ENCODE measurements at regions not wholly inside any gene's neighbourhood (a gene's known extent, or its start where the extent isn't known, plus 50 kb on each side); places are given as distances from the start of the nearest gene placed in this dataset.
"Not testable (repeated sequence)": the region's sequence is repeated elsewhere in the genome, so short reads cannot be mapped to it uniquely, and the experiment has no call there.

- no peak for TF ChIP-seq CTCF (IDR thresholded peaks at IDR 0.05)
- no peak overlapping the region for H3K4me3 Mint-ChIP-seq
Observed at GRCh38 chr7:11266101-11266500, 292.4 kb downstream of the PHF14 start.

GRCh38 chr7:11272352-11272751 is 298.7 kb downstream of the PHF14 start:
- Mint-ChIP-seq H3K9me3 (no peaks in the 10 kb centered on the region), H3K27me3 (ENCODE audit: low read depth, poor library complexity) (no peaks in the 10 kb centered on the region), H3K27ac (no peak overlapping the region), H3K4me1 (peaks cover 6% of the 10 kb centered on the region), H3K36me3 (ENCODE audit: low read depth) (no peaks in the 10 kb centered on the region), H3K4me3 (no peak overlapping the region)
- no peak for DNase-seq
- TF ChIP-seq CTCF (IDR thresholded peaks at IDR 0.05) = no peak

More at GRCh38 chr7:11266101-11266500, 292.4 kb downstream of the PHF14 start:
- Mint-ChIP-seq H3K27ac (no peak overlapping the region), H3K27me3 (ENCODE audit: low read depth, poor library complexity) (no peaks in the 10 kb centered on the region), H3K9me3 (no peaks in the 10 kb centered on the region), H3K4me1 (peaks cover 6% of the 10 kb centered on the region), H3K36me3 (ENCODE audit: low read depth) (no peaks in the 10 kb centered on the region)
- no peak for DNase-seq

- H3K4me3 Mint-ChIP-seq = no peak overlapping the region
- DNase-seq = no peak
- TF ChIP-seq CTCF (IDR thresholded peaks at IDR 0.05) = no peak
Observed at GRCh38 chr7:11274074-11274473, 300.4 kb downstream of the PHF14 start.

GRCh38 chr7:11281953-11282352 is 308.3 kb downstream of the PHF14 start:
- H3K4me3 Mint-ChIP-seq = no peak overlapping the region
- DNase-seq = no peak
- H3K9me3 Mint-ChIP-seq = peaks cover 11% of the 10 kb centered on the region

More at GRCh38 chr7:11274074-11274473, 300.4 kb downstream of the PHF14 start:
- Mint-ChIP-seq H3K27me3 (ENCODE audit: low read depth, poor library complexity) (no peaks in the 10 kb centered on the region), H3K4me1 (peaks cover 6% of the 10 kb centered on the region), H3K9me3 (no peaks in the 10 kb centered on the region), H3K27ac (no peak overlapping the region), H3K36me3 (ENCODE audit: low read depth) (no peaks in the 10 kb centered on the region)

GRCh38 chr7:11283584-11283983 is 309.9 kb downstream of the PHF14 start:
- H3K36me3 Mint-ChIP-seq (ENCODE audit: low read depth) = not testable (repeated sequence)

More at GRCh38 chr7:11281953-11282352, 308.3 kb downstream of the PHF14 start:
- TF ChIP-seq CTCF (IDR thresholded peaks at IDR 0.05) = no peak
- Mint-ChIP-seq H3K4me1 (no peaks in the 10 kb centered on the region), H3K27me3 (ENCODE audit: low read depth, poor library complexity) (no peaks in the 10 kb centered on the region), H3K36me3 (ENCODE audit: low read depth) (no peaks in the 10 kb centered on the region), H3K27ac (no peak overlapping the region)

GRCh38 chr7:11290863-11291262 is 317.2 kb downstream of the PHF14 start:
- DNase-seq = no peak
- Mint-ChIP-seq H3K27me3 (ENCODE audit: low read depth, poor library complexity) (no peaks in the 10 kb centered on the region), H3K27ac (no peak overlapping the region), H3K4me1 (no peaks in the 10 kb centered on the region), H3K4me3 (no peak overlapping the region), H3K36me3 (ENCODE audit: low read depth) (no peaks in the 10 kb centered on the region), H3K9me3 (no peaks in the 10 kb centered on the region)
- no peak for TF ChIP-seq CTCF (IDR thresholded peaks at IDR 0.05)

More at GRCh38 chr7:11283584-11283983, 309.9 kb downstream of the PHF14 start:
- not testable (repeated sequence) for H3K27ac Mint-ChIP-seq; H3K27me3 Mint-ChIP-seq (ENCODE audit: low read depth, poor library complexity); H3K4me3 Mint-ChIP-seq; H3K4me1 Mint-ChIP-seq; DNase-seq
- H3K9me3 Mint-ChIP-seq = peaks cover 11% of the 10 kb centered on the region

Measured in nephron progenitor cell (in vitro differentiated cells).